Esophagus muscularis mucosa (tissue), 3 donors: ENCODE measurements at regions not wholly inside any gene's neighbourhood (a gene's known extent, or its start where the extent isn't known, plus 50 kb on each side); places are given as distances from the start of the nearest gene placed in this dataset.

Experiments used
- POLR2A ChIP-seq: fragments of 450-650 bp; IDR thresholded peaks from one replicate; pipeline ENCODE4 v1.6.1; 2017; ENCODE audit warnings: antibody characterized with exemption, moderate library complexity, mild to moderate bottlenecking, low read depth
- POLR2AphosphoS5 ChIP-seq, 2 donors: sonication (generic); formaldehyde crosslinking; IDR thresholded peaks; one replicate each; pipeline ENCODE4 v1.6.1; 2017; ENCODE audit warnings: antibody characterized with exemption in 2 of 2
- TF ChIP-seq, protein P1 (sequence below), 3 experiments: fragments of 200-600 bp in 2 of 3; fragments of 450-650 bp in 1 of 3; sonication (generic) in 2 of 3; IDR thresholded peaks; one replicate each; pipeline ENCODE4 v1.5.1; 2017 to 2019; ENCODE audit warnings: antibody characterized with exemption in 3 of 3, mild to moderate bottlenecking in 2 of 3, moderate library complexity in 1 of 3

DNA sequence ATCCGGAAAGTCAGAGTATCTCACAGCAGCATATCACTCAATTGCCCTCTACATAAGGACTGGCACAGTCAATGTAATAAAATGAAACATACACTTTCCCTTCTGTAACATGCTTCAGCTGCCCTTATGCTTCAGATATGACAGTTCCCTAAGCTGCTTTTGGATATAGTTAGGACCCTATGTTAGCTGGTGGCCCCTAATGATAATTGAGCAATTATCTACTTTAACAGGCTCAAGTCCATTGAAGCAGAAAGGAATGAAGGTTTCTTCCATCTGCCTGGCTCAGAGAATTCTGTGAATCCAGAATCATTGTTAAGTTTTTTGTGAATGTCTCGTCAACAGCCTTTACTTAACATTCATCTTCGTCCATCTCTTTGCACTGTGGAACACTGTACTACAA is 951.2 kb upstream of the DIAPH2 start:
- TF ChIP-seq, protein P1, sequence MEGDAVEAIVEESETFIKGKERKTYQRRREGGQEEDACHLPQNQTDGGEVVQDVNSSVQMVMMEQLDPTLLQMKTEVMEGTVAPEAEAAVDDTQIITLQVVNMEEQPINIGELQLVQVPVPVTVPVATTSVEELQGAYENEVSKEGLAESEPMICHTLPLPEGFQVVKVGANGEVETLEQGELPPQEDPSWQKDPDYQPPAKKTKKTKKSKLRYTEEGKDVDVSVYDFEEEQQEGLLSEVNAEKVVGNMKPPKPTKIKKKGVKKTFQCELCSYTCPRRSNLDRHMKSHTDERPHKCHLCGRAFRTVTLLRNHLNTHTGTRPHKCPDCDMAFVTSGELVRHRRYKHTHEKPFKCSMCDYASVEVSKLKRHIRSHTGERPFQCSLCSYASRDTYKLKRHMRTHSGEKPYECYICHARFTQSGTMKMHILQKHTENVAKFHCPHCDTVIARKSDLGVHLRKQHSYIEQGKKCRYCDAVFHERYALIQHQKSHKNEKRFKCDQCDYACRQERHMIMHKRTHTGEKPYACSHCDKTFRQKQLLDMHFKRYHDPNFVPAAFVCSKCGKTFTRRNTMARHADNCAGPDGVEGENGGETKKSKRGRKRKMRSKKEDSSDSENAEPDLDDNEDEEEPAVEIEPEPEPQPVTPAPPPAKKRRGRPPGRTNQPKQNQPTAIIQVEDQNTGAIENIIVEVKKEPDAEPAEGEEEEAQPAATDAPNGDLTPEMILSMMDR (IDR thresholded peaks at IDR 0.05), result no peak
- TF ChIP-seq POLR2A (no peak), POLR2AphosphoS5 (IDR thresholded peaks at IDR 0.05) (no peak)
